Stomach (tissue), 4 donors: ENCODE measurements at regions not wholly inside any gene's neighbourhood (a gene's known extent, or its start where the extent isn't known, plus 50 kb on each side); places are given as distances from the start of the nearest gene placed in this dataset.

Source experiments
- POLR2A ChIP-seq, 4 donors: fragments of 450-650 bp; IDR thresholded peaks; one replicate each; pipeline ENCODE4 v1.6.1; 2016; ENCODE audit warnings: antibody characterized with exemption in 4 of 4, control low read depth in 2 of 4, mild to moderate bottlenecking in 1 of 4, moderate library complexity in 1 of 4
- POLR2AphosphoS5 ChIP-seq, 3 donors: sonication (generic); formaldehyde crosslinking; IDR thresholded peaks; one replicate each; pipeline ENCODE4 v1.6.1; 2016; ENCODE audit warnings: antibody characterized with exemption in 3 of 3
- TF ChIP-seq, protein P1 (sequence below), 7 experiments: fragments of 450-650 bp in 4 of 7; fragments of 200-600 bp in 3 of 7; sonication (generic) in 3 of 7; IDR thresholded peaks; one replicate each; pipeline ENCODE4 v1.5.1; 2016 to 2019; ENCODE audit warnings: antibody characterized with exemption in 7 of 7, control low read depth in 2 of 7, mild to moderate bottlenecking in 1 of 7

DNA sequence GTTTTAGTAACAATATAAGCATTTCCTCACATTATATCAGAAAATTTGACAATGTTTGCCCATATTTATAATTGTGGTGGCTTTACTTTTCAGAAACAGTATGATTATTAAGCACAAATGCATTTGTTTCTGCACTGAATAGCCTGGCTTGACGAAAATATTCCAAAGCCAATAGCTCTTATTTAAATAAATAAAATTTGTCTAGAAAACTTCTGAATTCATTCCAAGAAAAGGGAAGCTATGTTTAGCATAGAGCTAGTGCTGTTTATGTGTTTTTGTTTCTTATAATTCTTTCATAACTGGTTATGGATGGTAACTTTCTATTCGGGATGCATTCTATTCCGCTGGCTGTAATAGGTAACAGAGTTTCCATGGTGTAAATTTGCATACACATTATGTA, 268.6 kb downstream of the PTBP2 start:
- TF ChIP-seq, protein P1, sequence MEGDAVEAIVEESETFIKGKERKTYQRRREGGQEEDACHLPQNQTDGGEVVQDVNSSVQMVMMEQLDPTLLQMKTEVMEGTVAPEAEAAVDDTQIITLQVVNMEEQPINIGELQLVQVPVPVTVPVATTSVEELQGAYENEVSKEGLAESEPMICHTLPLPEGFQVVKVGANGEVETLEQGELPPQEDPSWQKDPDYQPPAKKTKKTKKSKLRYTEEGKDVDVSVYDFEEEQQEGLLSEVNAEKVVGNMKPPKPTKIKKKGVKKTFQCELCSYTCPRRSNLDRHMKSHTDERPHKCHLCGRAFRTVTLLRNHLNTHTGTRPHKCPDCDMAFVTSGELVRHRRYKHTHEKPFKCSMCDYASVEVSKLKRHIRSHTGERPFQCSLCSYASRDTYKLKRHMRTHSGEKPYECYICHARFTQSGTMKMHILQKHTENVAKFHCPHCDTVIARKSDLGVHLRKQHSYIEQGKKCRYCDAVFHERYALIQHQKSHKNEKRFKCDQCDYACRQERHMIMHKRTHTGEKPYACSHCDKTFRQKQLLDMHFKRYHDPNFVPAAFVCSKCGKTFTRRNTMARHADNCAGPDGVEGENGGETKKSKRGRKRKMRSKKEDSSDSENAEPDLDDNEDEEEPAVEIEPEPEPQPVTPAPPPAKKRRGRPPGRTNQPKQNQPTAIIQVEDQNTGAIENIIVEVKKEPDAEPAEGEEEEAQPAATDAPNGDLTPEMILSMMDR (IDR thresholded peaks at IDR 0.05) = no peak
- TF ChIP-seq POLR2AphosphoS5 (IDR thresholded peaks at IDR 0.05) (no peak), POLR2A (IDR thresholded peaks at IDR 0.05) (no peak)
